Adrenal gland (tissue), 5 donors: ENCODE measurements at regions not wholly inside any gene's neighbourhood (a gene's known extent, or its start where the extent isn't known, plus 50 kb on each side); places are given as distances from the start of the nearest gene placed in this dataset.

Experiments
- CTCF ChIP-seq, 6 experiments: fragments of 450-650 bp in 4 of 6; fragments of 200-600 bp in 2 of 6; sonication (generic) in 1 of 6; IDR thresholded peaks; 1 replicate in 5 of 6; 2 replicates in 1 of 6; pipeline versions ENCODE4 v1.5.1 to v1.8.0; 2016 to 2021; ENCODE audit warnings: antibody characterized with exemption in 6 of 6, mild to moderate bottlenecking in 2 of 6, moderate library complexity in 1 of 6
- POLR2A ChIP-seq, 2 donors: fragments of 450-650 bp; IDR thresholded peaks; one replicate each; pipeline ENCODE4 v1.6.1; 2017; ENCODE audit warnings: antibody characterized with exemption in 2 of 2, mild to moderate bottlenecking in 2 of 2, moderate library complexity in 1 of 2
- donor health status: DM: no; HTN: no; CAD: no.

DNA sequence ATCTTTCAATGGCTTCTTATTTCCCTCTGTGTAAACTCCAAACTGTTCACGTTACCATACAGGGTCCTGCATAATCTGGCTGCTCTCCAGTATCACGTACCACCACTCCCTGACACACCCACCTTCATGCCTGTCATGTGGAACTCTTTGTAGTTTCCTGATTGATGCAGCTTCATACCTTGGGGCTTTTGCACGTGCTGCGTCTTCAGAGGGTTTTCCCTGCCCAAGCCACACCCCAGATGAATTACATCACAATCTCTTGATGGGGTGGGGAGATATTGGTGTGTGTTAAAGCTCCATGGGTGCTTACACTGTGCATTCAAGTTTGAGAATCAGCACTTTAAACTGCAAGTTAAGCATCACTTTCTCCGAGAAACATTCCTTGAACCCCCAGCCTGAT, 101.9 kb downstream of the CT47B1 start:
- no peak for TF ChIP-seq CTCF (IDR thresholded peaks at IDR 0.05)
- TF ChIP-seq POLR2A (IDR thresholded peaks at IDR 0.05) = no peak
